Liver (tissue), 8 donors: ENCODE measurements at regions not wholly inside any gene's neighbourhood (a gene's known extent, or its start where the extent isn't known, plus 50 kb on each side); places are given as distances from the start of the nearest gene placed in this dataset.
"Not testable (repeated sequence)": the region's sequence is repeated elsewhere in the genome, so short reads cannot be mapped to it uniquely, and the experiment has no call there.

Experiments
- DNase-seq: peaks from one replicate; pipeline ENCODE4 v3.0.0-alpha.2; 2017; ENCODE audit warnings: low spot score
- H3K27ac ChIP-seq, 2 donors: one replicate each; pipeline ENCODE4 v1.7.0; 2013; ENCODE audit warnings: inconsistent platforms in 2 of 2, low read length in 2 of 2, control low read depth in 1 of 2, low read depth in 1 of 2, mild to moderate bottlenecking in 1 of 2
- H3K27me3 ChIP-seq, 4 donors: one replicate each; pipeline versions ENCODE4 v1.6.1 to v1.7.0; 2013; ENCODE audit warnings: low read length in 3 of 4, inconsistent platforms in 1 of 4, mild to moderate bottlenecking in 1 of 4, moderate library complexity in 1 of 4; ENCODE audit not compliant: control insufficient read depth in 4 of 4, insufficient read depth in 4 of 4
- H3K36me3 ChIP-seq, 4 donors: one replicate each; pipeline versions ENCODE4 v1.6.1 to v1.7.0; 2013; ENCODE audit warnings: low read length in 3 of 4, mild to moderate bottlenecking in 3 of 4, low read depth in 1 of 4, moderate library complexity in 1 of 4; ENCODE audit not compliant: control insufficient read depth in 4 of 4, insufficient read depth in 3 of 4
- H3K4me1 ChIP-seq, 4 donors: one replicate each; pipeline versions ENCODE4 v1.6.1 to v1.7.0; 2013; ENCODE audit warnings: low read length in 3 of 4, mild to moderate bottlenecking in 3 of 4, moderate library complexity in 1 of 4; ENCODE audit not compliant: control insufficient read depth in 4 of 4, insufficient read depth in 4 of 4
- H3K4me3 ChIP-seq, 3 donors: one replicate each; pipeline versions ENCODE4 v1.6.1 to v1.7.0; 2013; ENCODE audit warnings: low read length in 3 of 3, control low read depth in 1 of 3, low read depth in 1 of 3, mild to moderate bottlenecking in 1 of 3
- H3K9ac ChIP-seq, 2 donors: one replicate each; pipeline ENCODE4 v1.7.0; 2013; ENCODE audit warnings: low read length in 2 of 2, mild to moderate bottlenecking in 2 of 2, moderate library complexity in 2 of 2, control low read depth in 1 of 2, low read depth in 1 of 2
- H3K9me3 ChIP-seq, 4 donors: one replicate each; pipeline versions ENCODE4 v1.6.1 to v1.7.0; 2013; ENCODE audit warnings: low read length in 3 of 4; ENCODE audit not compliant: control insufficient read depth in 4 of 4
- ATF3 ChIP-seq: IDR thresholded peaks from 2 replicates; pipeline ENCODE4 v1.6.1; 2016; ENCODE audit warnings: antibody characterized with exemption
- EGR1 ChIP-seq, 2 donors: IDR thresholded peaks; 2 replicates each; pipeline ENCODE4 v1.6.1; 2016 to 2018; ENCODE audit warnings: antibody characterized with exemption in 2 of 2, low read depth in 2 of 2
- FOXA1 ChIP-seq: IDR thresholded peaks from 2 replicates; pipeline ENCODE4 v1.6.1; 2016; ENCODE audit warnings: antibody characterized with exemption
- FOXA2 ChIP-seq: IDR thresholded peaks from 2 replicates; pipeline ENCODE4 v1.6.1; 2016; ENCODE audit warnings: antibody characterized with exemption
- GABPA ChIP-seq, 2 donors: IDR thresholded peaks in 1 of 2; conservative IDR thresholded peaks in 1 of 2; 2 replicates each; pipeline ENCODE4 v1.6.1; 2016; ENCODE audit warnings: antibody characterized with exemption in 2 of 2, mild to moderate bottlenecking in 1 of 2, moderate library complexity in 1 of 2
- HNF4A ChIP-seq, 2 donors: conservative IDR thresholded peaks; 2 replicates each; pipeline ENCODE4 v1.6.1; 2016; ENCODE audit warnings: antibody characterized with exemption in 2 of 2, mild to moderate bottlenecking in 2 of 2
- HNF4G ChIP-seq: IDR thresholded peaks from 2 replicates; pipeline ENCODE4 v1.6.1; 2016; ENCODE audit warnings: antibody characterized with exemption
- JUND ChIP-seq, 2 donors: IDR thresholded peaks; 2 replicates each; pipeline ENCODE4 v1.6.1; 2016; ENCODE audit warnings: antibody characterized with exemption in 2 of 2
- MAX ChIP-seq: IDR thresholded peaks from 2 replicates; pipeline ENCODE4 v1.6.1; 2016; ENCODE audit warnings: antibody characterized with exemption
- NR2F2 ChIP-seq: IDR thresholded peaks from 2 replicates; pipeline ENCODE4 v1.6.1; 2016; ENCODE audit warnings: antibody characterized with exemption
- RAD21 ChIP-seq, 2 donors: IDR thresholded peaks; 2 replicates each; pipeline ENCODE4 v1.6.1; 2016; ENCODE audit warnings: antibody characterized with exemption in 2 of 2, mild to moderate bottlenecking in 2 of 2
- REST ChIP-seq: IDR thresholded peaks from 2 replicates; pipeline ENCODE4 v1.6.1; 2016; ENCODE audit warnings: antibody characterized with exemption, mild to moderate bottlenecking
- RXRA ChIP-seq, 2 donors: IDR thresholded peaks; 2 replicates each; pipeline ENCODE4 v1.6.1; 2017 to 2018; ENCODE audit warnings: antibody characterized with exemption in 2 of 2, mild to moderate bottlenecking in 1 of 2
- SP1 ChIP-seq: IDR thresholded peaks from 2 replicates; pipeline ENCODE4 v1.6.1; 2018; ENCODE audit warnings: antibody characterized with exemption, mild to moderate bottlenecking
- TAF1 ChIP-seq: conservative IDR thresholded peaks from 2 replicates; pipeline ENCODE4 v1.6.1; 2016; ENCODE audit warnings: antibody characterized with exemption, mild to moderate bottlenecking
- ZBTB33 ChIP-seq: IDR thresholded peaks from 2 replicates; pipeline ENCODE4 v1.6.1; 2016; ENCODE audit warnings: antibody characterized with exemption
- WGBS: extraction: QIAGEN DNeasy Blood & Tissue Kit; methylation state at CpG from one replicate; pipeline ENCODE4 v1.1.7; 2013; 5-methylcytosine and 5-hydroxymethylcytosine counted together
- TF ChIP-seq, protein P1 (sequence below): fragments of 150-350 bp; IDR thresholded peaks from 2 replicates; pipeline ENCODE4 v1.5.1; 2017; ENCODE audit warnings: improper control_type of control experiment, low read depth, low read length; ENCODE audit not compliant: missing input control
- donor health status: healthy.
- donor health status: healthy.
- donor health status: healthy.
- donor health status: healthy.
- donor health status: healthy.

DNA sequence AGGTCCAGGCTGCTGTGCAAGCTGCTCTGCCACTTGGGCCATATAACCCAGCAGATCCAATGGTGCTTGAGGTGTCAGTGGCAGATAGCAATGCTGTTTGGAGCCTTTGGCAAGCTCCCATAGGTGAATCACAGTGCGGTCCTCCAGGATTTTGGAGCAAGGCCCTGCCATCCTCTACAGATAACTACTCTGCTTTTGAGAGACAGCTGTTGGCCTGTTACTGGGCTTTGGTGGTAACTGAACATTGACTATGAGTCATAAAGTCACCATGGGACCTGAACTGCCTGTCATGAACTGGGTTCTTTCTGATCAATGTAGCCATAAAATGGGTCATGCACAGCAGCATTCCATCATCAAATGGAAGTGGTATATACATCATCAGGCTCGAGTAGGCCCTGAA, 92.0 kb upstream of the IGLL5 start:
- 93% methylated on average over 2 of the region's 2 CpGs for WGBS
- H3K4me3 ChIP-seq, H3K9me3 ChIP-seq, H3K9ac ChIP-seq, H3K27me3 ChIP-seq, H3K36me3 ChIP-seq, H3K27ac ChIP-seq, DNase-seq, H3K4me1 ChIP-seq: not testable (repeated sequence)

DNA sequence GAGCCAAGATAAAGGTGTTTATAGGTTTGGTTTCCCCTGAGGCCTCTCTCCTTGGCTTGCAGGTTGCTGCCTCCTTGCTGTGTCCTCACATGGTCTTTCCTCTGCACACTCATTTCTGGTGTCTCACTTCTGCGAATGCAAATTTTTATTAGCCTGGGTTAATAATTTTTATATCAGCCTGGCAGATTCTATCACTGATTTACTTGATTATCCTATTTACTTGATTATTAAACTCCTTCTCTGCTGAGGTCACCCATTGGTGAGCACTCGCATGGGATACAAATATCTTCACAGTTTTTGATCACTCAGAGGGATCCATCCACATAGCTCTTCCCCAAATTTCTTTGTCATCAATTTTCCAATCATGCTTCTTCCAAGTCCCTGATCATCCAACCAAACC, 90.9 kb upstream of the IGLL5 start:
- H3K4me3 ChIP-seq, result no peak overlapping the region
- no peaks in the 10 kb centered on the region for H3K9me3 ChIP-seq
- H3K4me1 ChIP-seq, result no peaks in the 10 kb centered on the region
- H3K36me3 ChIP-seq, result no peaks in the 10 kb centered on the region
- TF ChIP-seq FOXA1, result no peak
- TF ChIP-seq MAX, result no peak
- no peak for TF ChIP-seq TAF1
- TF ChIP-seq ZBTB33, result no peak
- TF ChIP-seq RXRA (IDR thresholded peaks at IDR 0.05), result no peak
- no peak for TF ChIP-seq FOXA2
- no peak for TF ChIP-seq REST
- no peak for TF ChIP-seq RAD21 (IDR thresholded peaks at IDR 0.05)
- no peak for TF ChIP-seq GABPA (IDR thresholded peaks at IDR 0.05 in 1 of 2, conservative IDR thresholded peaks at IDR 0.05 in 1 of 2)
- no peak for TF ChIP-seq SP1
- TF ChIP-seq JUND (IDR thresholded peaks at IDR 0.05), result no peak
- no peak for TF ChIP-seq ATF3
- TF ChIP-seq, protein P1, sequence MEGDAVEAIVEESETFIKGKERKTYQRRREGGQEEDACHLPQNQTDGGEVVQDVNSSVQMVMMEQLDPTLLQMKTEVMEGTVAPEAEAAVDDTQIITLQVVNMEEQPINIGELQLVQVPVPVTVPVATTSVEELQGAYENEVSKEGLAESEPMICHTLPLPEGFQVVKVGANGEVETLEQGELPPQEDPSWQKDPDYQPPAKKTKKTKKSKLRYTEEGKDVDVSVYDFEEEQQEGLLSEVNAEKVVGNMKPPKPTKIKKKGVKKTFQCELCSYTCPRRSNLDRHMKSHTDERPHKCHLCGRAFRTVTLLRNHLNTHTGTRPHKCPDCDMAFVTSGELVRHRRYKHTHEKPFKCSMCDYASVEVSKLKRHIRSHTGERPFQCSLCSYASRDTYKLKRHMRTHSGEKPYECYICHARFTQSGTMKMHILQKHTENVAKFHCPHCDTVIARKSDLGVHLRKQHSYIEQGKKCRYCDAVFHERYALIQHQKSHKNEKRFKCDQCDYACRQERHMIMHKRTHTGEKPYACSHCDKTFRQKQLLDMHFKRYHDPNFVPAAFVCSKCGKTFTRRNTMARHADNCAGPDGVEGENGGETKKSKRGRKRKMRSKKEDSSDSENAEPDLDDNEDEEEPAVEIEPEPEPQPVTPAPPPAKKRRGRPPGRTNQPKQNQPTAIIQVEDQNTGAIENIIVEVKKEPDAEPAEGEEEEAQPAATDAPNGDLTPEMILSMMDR, result no peak
- no peak for TF ChIP-seq NR2F2
- TF ChIP-seq EGR1 (IDR thresholded peaks at IDR 0.05; ENCODE audit: low read depth in 2 of 2), result no peak
- no peak for TF ChIP-seq HNF4A (conservative IDR thresholded peaks at IDR 0.05)
- no peak for TF ChIP-seq HNF4G
- WGBS, result 92% methylated on average over 2 of the region's 2 CpGs
- no peak overlapping the region for H3K27ac ChIP-seq
- DNase-seq, result no peak
- peaks cover 0 to 2% (median 0%) of the 10 kb centered on the region in 4 donors for H3K27me3 ChIP-seq
- H3K9ac ChIP-seq, result no peak overlapping the region
